ENCODE measurements at regions not wholly inside any gene's neighbourhood (a gene's known extent, or its start where the extent isn't known, plus 50 kb on each side); places are given as distances from the start of the nearest gene placed in this dataset.
A peak's percentile ranks its signal among the peaks of the same experiment; 100 is the strongest.

- TF ChIP-seq, protein P1, sequence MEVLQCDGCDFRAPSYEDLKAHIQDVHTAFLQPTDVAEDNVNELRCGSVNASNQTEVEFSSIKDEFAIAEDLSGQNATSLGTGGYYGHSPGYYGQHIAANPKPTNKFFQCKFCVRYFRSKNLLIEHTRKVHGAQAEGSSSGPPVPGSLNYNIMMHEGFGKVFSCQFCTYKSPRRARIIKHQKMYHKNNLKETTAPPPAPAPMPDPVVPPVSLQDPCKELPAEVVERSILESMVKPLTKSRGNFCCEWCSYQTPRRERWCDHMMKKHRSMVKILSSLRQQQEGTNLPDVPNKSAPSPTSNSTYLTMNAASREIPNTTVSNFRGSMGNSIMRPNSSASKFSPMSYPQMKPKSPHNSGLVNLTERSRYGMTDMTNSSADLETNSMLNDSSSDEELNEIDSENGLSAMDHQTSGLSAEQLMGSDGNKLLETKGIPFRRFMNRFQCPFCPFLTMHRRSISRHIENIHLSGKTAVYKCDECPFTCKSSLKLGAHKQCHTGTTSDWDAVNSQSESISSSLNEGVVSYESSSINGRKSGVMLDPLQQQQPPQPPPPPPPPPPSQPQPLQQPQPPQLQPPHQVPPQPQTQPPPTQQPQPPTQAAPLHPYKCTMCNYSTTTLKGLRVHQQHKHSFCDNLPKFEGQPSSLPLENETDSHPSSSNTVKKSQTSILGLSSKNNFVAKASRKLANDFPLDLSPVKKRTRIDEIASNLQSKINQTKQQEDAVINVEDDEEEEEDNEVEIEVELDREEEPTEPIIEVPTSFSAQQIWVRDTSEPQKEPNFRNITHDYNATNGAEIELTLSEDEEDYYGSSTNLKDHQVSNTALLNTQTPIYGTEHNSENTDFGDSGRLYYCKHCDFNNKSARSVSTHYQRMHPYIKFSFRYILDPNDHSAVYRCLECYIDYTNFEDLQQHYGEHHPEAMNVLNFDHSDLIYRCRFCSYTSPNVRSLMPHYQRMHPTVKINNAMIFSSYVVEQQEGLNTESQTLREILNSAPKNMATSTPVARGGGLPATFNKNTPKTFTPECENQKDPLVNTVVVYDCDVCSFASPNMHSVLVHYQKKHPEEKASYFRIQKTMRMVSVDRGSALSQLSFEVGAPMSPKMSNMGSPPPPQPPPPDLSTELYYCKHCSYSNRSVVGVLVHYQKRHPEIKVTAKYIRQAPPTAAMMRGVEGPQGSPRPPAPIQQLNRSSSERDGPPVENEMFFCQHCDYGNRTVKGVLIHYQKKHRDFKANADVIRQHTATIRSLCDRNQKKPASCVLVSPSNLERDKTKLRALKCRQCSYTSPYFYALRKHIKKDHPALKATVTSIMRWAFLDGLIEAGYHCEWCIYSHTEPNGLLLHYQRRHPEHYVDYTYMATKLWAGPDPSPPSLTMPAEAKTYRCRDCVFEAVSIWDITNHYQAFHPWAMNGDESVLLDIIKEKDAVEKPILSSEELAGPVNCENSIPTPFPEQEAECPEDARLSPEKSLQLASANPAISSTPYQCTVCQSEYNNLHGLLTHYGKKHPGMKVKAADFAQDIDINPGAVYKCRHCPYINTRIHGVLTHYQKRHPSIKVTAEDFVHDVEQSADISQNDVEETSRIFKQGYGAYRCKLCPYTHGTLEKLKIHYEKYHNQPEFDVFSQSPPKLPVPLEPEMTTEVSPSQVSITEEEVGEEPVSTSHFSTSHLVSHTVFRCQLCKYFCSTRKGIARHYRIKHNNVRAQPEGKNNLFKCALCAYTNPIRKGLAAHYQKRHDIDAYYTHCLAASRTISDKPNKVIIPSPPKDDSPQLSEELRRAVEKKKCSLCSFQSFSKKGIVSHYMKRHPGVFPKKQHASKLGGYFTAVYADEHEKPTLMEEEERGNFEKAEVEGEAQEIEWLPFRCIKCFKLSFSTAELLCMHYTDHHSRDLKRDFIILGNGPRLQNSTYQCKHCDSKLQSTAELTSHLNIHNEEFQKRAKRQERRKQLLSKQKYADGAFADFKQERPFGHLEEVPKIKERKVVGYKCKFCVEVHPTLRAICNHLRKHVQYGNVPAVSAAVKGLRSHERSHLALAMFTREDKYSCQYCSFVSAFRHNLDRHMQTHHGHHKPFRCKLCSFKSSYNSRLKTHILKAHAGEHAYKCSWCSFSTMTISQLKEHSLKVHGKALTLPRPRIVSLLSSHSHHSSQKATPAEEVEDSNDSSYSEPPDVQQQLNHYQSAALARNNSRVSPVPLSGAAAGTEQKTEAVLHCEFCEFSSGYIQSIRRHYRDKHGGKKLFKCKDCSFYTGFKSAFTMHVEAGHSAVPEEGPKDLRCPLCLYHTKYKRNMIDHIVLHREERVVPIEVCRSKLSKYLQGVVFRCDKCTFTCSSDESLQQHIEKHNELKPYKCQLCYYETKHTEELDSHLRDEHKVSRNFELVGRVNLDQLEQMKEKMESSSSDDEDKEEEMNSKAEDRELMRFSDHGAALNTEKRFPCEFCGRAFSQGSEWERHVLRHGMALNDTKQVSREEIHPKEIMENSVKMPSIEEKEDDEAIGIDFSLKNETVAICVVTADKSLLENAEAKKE (CRISPR knock-in tag; IDR thresholded peaks at IDR 0.05), result no peak
- TF ChIP-seq ZNF331 (CRISPR knock-in tag; IDR thresholded peaks at IDR 0.05; ENCODE audit: low read depth), result no peak
- no peak for TF ChIP-seq NANOG (IDR thresholded peaks at IDR 0.05; ENCODE audit: borderline replicate concordance)
- TF ChIP-seq REST (IDR thresholded peaks at IDR 0.05; ENCODE audit: unreplicated experiment), result no peak
Observed at GRCh38 chr3:194995922-194996321, 275.0 kb downstream of the XXYLT1 start (continued).

- Mint-ChIP-seq H3K27me3 (ENCODE audit: insufficient read depth, low read depth, poor library complexity) (no peaks in the 10 kb centered on the region), H3K9me3 (no peaks in the 10 kb centered on the region)
- 0 out of 2 replicates have a peak overlapping the region, but pooled peaks have one; percentile 7 for H2AFZ ChIP-seq
Observed at GRCh38 chr3:194996746-194997145, 274.2 kb downstream of the XXYLT1 start.

More at GRCh38 chr3:194996746-194997145, 274.2 kb downstream of the XXYLT1 start:
- Histone ChIP-seq H4K20me1 (replicated peaks; ENCODE audit: insufficient read depth) (no peaks in the 10 kb centered on the region), H3K36me3 (ENCODE audit: insufficient read depth) (no peaks in the 10 kb centered on the region), H3K79me2 (replicated peaks; ENCODE audit: insufficient read depth) (no peaks in the 10 kb centered on the region), H3K4me3 (no peak overlapping the region), H3K9me2 (ENCODE audit: insufficient read depth) (no peaks in the 10 kb centered on the region), H3F3A (replicated peaks; ENCODE audit: low read depth) (no peaks in the 10 kb centered on the region), H3K4me2 (no peak overlapping the region), H3K27me3 (ENCODE audit: insufficient read depth) (no peaks in the 10 kb centered on the region), H3K4me1 (ENCODE audit: insufficient read depth) (peaks cover 2% of the 10 kb centered on the region; the same call in 1 of the 2 replicates), H3K27ac (ENCODE audit: low read depth) (no peak overlapping the region)
- Mint-ChIP-seq H3K36me3 (ENCODE audit: low read depth) (no peaks in the 10 kb centered on the region), H3K4me1 (peaks cover 5% of the 10 kb centered on the region; the same call in 2 of the 3 replicates), H3K4me3 (no peak overlapping the region), H3K27ac (no peak overlapping the region)
- no peak for ATAC-seq
- TF ChIP-seq CTCF (conservative IDR thresholded peaks at IDR 0.05; ENCODE audit: low read depth in 2 of 2), result no peak
- no peak for DNase-seq (ENCODE audit: low spot score)

All from GM23338 (cell line).